IMR-90 (cell line): ENCODE measurements at regions not wholly inside any gene's neighbourhood (a gene's known extent, or its start where the extent isn't known, plus 50 kb on each side); places are given as distances from the start of the nearest gene placed in this dataset.

Source experiments
- ATAC-seq: fragments of 200-7000 bp; cut with Tn5 transposase; 2 replicates; pipeline ENCODE4 v1.9.1; 2020; ENCODE audit warnings: low read depth, mild to moderate bottlenecking, moderate library complexity
- BruUV-seq: library from RNA; stranded (reverse); fragments of 400-500 nt; replicated peaks from 2 replicates; lab custom pipeline; 2021; lab: Mats Ljungman, UMichigan
- CTCF ChIA-PET: fragments of 300-600 bp; formaldehyde crosslinking; extraction: SDS; loops from one replicate; lab custom pipeline; 2021; ENCODE audit warnings: antibody characterized with exemption; lab: Yijun Ruan, JAX
- POLR2A ChIA-PET: fragments of 300-600 bp; sonication (Branson Sonifier 250); formaldehyde crosslinking; loops from one replicate; lab custom pipeline; 2022; ENCODE audit warnings: antibody characterized with exemption; ENCODE audit not compliant: unreplicated experiment; lab: Charles Lee
- DNase-seq: peaks from one replicate; pipeline ENCODE4 v3.0.0; 2013
- H2AFZ ChIP-seq: replicated peaks from 2 replicates; pipeline ENCODE3; 2013; ENCODE audit warnings: low read length, mild to moderate bottlenecking; ENCODE audit not compliant: poor library complexity
- H2AK5ac ChIP-seq: 2 replicates; pipeline ENCODE4 v1.6.1; 2013; ENCODE audit warnings: low read depth, low read length, inconsistent platforms
- H2AK9ac ChIP-seq: replicated peaks from 2 replicates; pipeline ENCODE3; 2013; ENCODE audit warnings: mild to moderate bottlenecking, low read depth, low read length, moderate library complexity; ENCODE audit not compliant: poor library complexity
- H2BK120ac ChIP-seq: 2 replicates; pipeline ENCODE4 v1.6.1; 2013; ENCODE audit warnings: low read depth, low read length, inconsistent platforms
- H2BK15ac ChIP-seq: 3 replicates; pipeline ENCODE4 v1.6.1; 2013; ENCODE audit warnings: low read depth, low read length, inconsistent platforms
- H2BK20ac ChIP-seq: 2 replicates; pipeline ENCODE4 v1.6.1; 2013; ENCODE audit warnings: low read depth, mild to moderate bottlenecking, inconsistent platforms, low read length, moderate library complexity
- H2BK5ac ChIP-seq: 2 replicates; pipeline ENCODE4 v1.6.1; 2013; ENCODE audit warnings: mild to moderate bottlenecking, low read depth, low read length, inconsistent platforms; ENCODE audit not compliant: poor library complexity, severe bottlenecking
- H3K14ac ChIP-seq: replicated peaks from 2 replicates; pipeline ENCODE4 v1.6.1; 2013; ENCODE audit warnings: low read depth, low read length, inconsistent platforms
- H3K18ac ChIP-seq: 2 replicates; pipeline ENCODE4 v1.6.1; 2013; ENCODE audit warnings: low read depth, low read length, control low read depth
- H3K23ac ChIP-seq: 2 replicates; pipeline ENCODE4 v1.6.1; 2013; ENCODE audit warnings: low read depth, low read length, inconsistent platforms
- H3K27ac ChIP-seq: 2 replicates; pipeline ENCODE4 v1.5.1; 2013; ENCODE audit warnings: mild to moderate bottlenecking, control low read depth, low read length; ENCODE audit not compliant: insufficient read depth
- H3K27me3 ChIP-seq: 2 replicates; pipeline ENCODE4 v1.6.1; 2013; ENCODE audit warnings: low read length; ENCODE audit not compliant: control insufficient read depth, insufficient read depth
- H3K36me3 ChIP-seq: 2 replicates; pipeline ENCODE4 v1.6.1; 2013; ENCODE audit warnings: low read length, mixed read lengths; ENCODE audit not compliant: control insufficient read depth, insufficient read depth
- H3K4ac ChIP-seq: 2 replicates; pipeline ENCODE4 v1.6.1; 2013; ENCODE audit warnings: low read depth, low read length, inconsistent platforms
- H3K4me1 ChIP-seq: 2 replicates; pipeline ENCODE4 v1.6.1; 2013; ENCODE audit warnings: low read length, mixed read lengths; ENCODE audit not compliant: control insufficient read depth, insufficient read depth
- H3K4me2 ChIP-seq: 2 replicates; pipeline ENCODE4 v1.6.1; 2013; ENCODE audit warnings: low read depth, mild to moderate bottlenecking, control low read depth, low read length, moderate library complexity
- H3K4me3 ChIP-seq: 2 replicates; pipeline ENCODE4 v1.5.1; 2013; ENCODE audit warnings: low read depth, mild to moderate bottlenecking, control low read depth, low read length, moderate library complexity; ENCODE audit not compliant: insufficient read depth
- H3K56ac ChIP-seq: 2 replicates; pipeline ENCODE4 v1.6.1; 2013; ENCODE audit warnings: low read length, inconsistent platforms; ENCODE audit not compliant: insufficient read depth; ENCODE audit errors: extremely low read depth
- H3K79me1 ChIP-seq, 2 experiments: 2 replicates each; pipeline ENCODE4 v1.6.1; 2013; ENCODE audit warnings: low read length in 2 of 2, inconsistent platforms in 1 of 2, low read depth in 1 of 2
- H3K9ac ChIP-seq: 2 replicates; pipeline ENCODE4 v1.6.1; 2013; ENCODE audit warnings: low read depth, low read length, control low read depth
- H3K9me1 ChIP-seq: 2 replicates; pipeline ENCODE4 v1.6.1; 2013; ENCODE audit warnings: low read length, inconsistent platforms; ENCODE audit not compliant: insufficient read depth
- H3K9me3 ChIP-seq: 2 replicates; pipeline ENCODE4 v1.6.1; 2013; ENCODE audit warnings: low read length; ENCODE audit not compliant: control insufficient read depth, insufficient read depth
- H4K20me1 ChIP-seq: 2 replicates; pipeline ENCODE4 v1.6.1; 2013; ENCODE audit warnings: low read length, inconsistent platforms; ENCODE audit not compliant: insufficient read depth
- H4K5ac ChIP-seq: 2 replicates; pipeline ENCODE4 v1.6.1; 2013; ENCODE audit warnings: mild to moderate bottlenecking, low read depth, low read length, control low read depth
- H4K8ac ChIP-seq, 2 experiments: 2 replicates each; pipeline ENCODE4 v1.6.1; 2013; ENCODE audit warnings: low read depth in 2 of 2, low read length in 2 of 2, control low read depth in 1 of 2, inconsistent platforms in 1 of 2
- H4K91ac ChIP-seq: 2 replicates; pipeline ENCODE4 v1.6.1; 2013; ENCODE audit warnings: low read depth, low read length, inconsistent platforms; ENCODE audit not compliant: insufficient read depth
- BHLHE40 ChIP-seq: fragments of 150-350 bp; IDR thresholded peaks from 2 replicates; pipeline ENCODE4 v1.6.1; 2016; ENCODE audit warnings: mild to moderate bottlenecking, low read depth, low read length
- CTCF ChIP-seq: conservative IDR thresholded peaks from 2 replicates; pipeline ENCODE4 v1.5.1; 2012; ENCODE audit warnings: mild to moderate bottlenecking, low read depth, low read length, improper control_type of control experiment
- MAFK ChIP-seq: IDR thresholded peaks from 2 replicates; pipeline ENCODE4 v1.6.1; 2012; ENCODE audit warnings: low read depth, low read length, improper control_type of control experiment
- MAZ ChIP-seq: IDR thresholded peaks from 2 replicates; pipeline ENCODE4 v1.6.1; 2012; ENCODE audit warnings: low read depth, mild to moderate bottlenecking, low read length, improper control_type of control experiment, moderate library complexity, borderline replicate concordance
- MXI1 ChIP-seq: IDR thresholded peaks from 2 replicates; pipeline ENCODE4 v1.6.1; 2012; ENCODE audit warnings: low read depth, mild to moderate bottlenecking, low read length, moderate library complexity, borderline replicate concordance
- NFE2L2 ChIP-seq: fragments of 150-350 bp; IDR thresholded peaks from 2 replicates; pipeline ENCODE4 v1.6.1; 2016; ENCODE audit warnings: low read depth, mild to moderate bottlenecking, low read length
- RAD21 ChIP-seq: IDR thresholded peaks from 2 replicates; pipeline ENCODE4 v1.6.1; 2012; ENCODE audit warnings: low read length, improper control_type of control experiment
- RCOR1 ChIP-seq: IDR thresholded peaks from 2 replicates; pipeline ENCODE4 v1.6.1; 2012; ENCODE audit warnings: mild to moderate bottlenecking, low read length, improper control_type of control experiment; ENCODE audit not compliant: insufficient replicate concordance
- RFX5 ChIP-seq: IDR thresholded peaks from 2 replicates; pipeline ENCODE4 v1.8.0; 2012; ENCODE audit warnings: low read depth, mild to moderate bottlenecking, low read length, moderate library complexity
- SMC3 ChIP-seq: fragments of 150-350 bp; IDR thresholded peaks from 2 replicates; pipeline ENCODE4 v1.6.1; 2016; ENCODE audit warnings: low read depth, mild to moderate bottlenecking, antibody characterized with exemption, low read length, moderate library complexity
- USF2 ChIP-seq: fragments of 150-350 bp; IDR thresholded peaks from 2 replicates; pipeline ENCODE4 v1.6.1; 2017; ENCODE audit warnings: mild to moderate bottlenecking, antibody characterized with exemption, low read length, low read depth
- WGBS, 2 experiments: methylation state at CpG; one replicate each; pipeline versions ENCODE4 v1.1.5 to v1.1.7; 2013; ENCODE audit warnings: missing lambda C conversion rate in 2 of 2; ENCODE audit not compliant: insufficient read length in 1 of 2; ENCODE audit errors: extremely low coverage in 2 of 2; 5-methylcytosine and 5-hydroxymethylcytosine counted together
- dilution Hi-C: fragments of 300-500 bp; cut with HindIII; formaldehyde crosslinking; loops from one replicate; pipeline ENCODE4 v1.14.3; 2018; ENCODE audit warnings: low sequenced_read_pairs; ENCODE audit not compliant: unreplicated experiment
- in situ Hi-C: fragments of 300-500 bp; cut with MboI; formaldehyde crosslinking; loops from 3 replicates; pipeline ENCODE4 v1.14.3; 2019; ENCODE audit warnings: low sequenced_read_pairs, inconsistent platforms, mixed read lengths
- intact Hi-C: fragments of 100-400 bp; cut with micrococcal nuclease; formaldehyde crosslinking; loops from 2 replicates; pipeline ENCODE4 v1.10.0; 2022

- no peaks in the 10 kb centered on the region for H3K79me1 ChIP-seq
- no peak overlapping the region for H2AK9ac ChIP-seq
- no peak overlapping the region for H2AK5ac ChIP-seq
- no peak overlapping the region for H4K5ac ChIP-seq
- H3K18ac ChIP-seq: no peak overlapping the region
- peaks cover under 1% of the 10 kb centered on the region; the same call in 1 of the 2 replicates for H3K9me3 ChIP-seq
- no peak overlapping the region for H3K4me3 ChIP-seq
- no peak overlapping the region for H2BK15ac ChIP-seq
- no peak overlapping the region for H3K23ac ChIP-seq
- WGBS, 2 experiments: 93% methylated on average over 2 of the region's 6 CpGs; no CpG with 5 or more reads in 1 of the 2 experiments
- H3K4me1 ChIP-seq: no peaks in the 10 kb centered on the region
- no peaks in the 10 kb centered on the region for H4K20me1 ChIP-seq
- no peak overlapping the region for H4K91ac ChIP-seq
- no peak for TF ChIP-seq RFX5
- TF ChIP-seq BHLHE40: no peak
- TF ChIP-seq MAFK: no peak
- no peak for TF ChIP-seq USF2
- TF ChIP-seq SMC3: no peak
- no peak for TF ChIP-seq NFE2L2
- no peak for TF ChIP-seq MAZ
- TF ChIP-seq RCOR1: no peak
- no peak for TF ChIP-seq MXI1
- TF ChIP-seq RAD21: no peak
- no peak for TF ChIP-seq CTCF
- dilution Hi-C loops (no loop called here), intact Hi-C loops (loop anchor here (10.0 kb wide), 1 partner anchor 135 kb away; no protein-coding TSS in a partner anchor), in situ Hi-C loops (loop anchor here (25.0 kb wide), 2 partner anchors 488 to 588 kb away; no protein-coding TSS in a partner anchor)
- no peak overlapping the region for H3K14ac ChIP-seq
- no peak overlapping the region for H2AFZ ChIP-seq
- no peaks in the 10 kb centered on the region for H3K36me3 ChIP-seq
- no peak overlapping the region for H2BK120ac ChIP-seq
- CTCF ChIA-PET: interaction anchor here (1.4 kb wide), 1 partner anchor 9 kb away, joined by 3 read pairs; no protein-coding TSS in a partner anchor
- no peak overlapping the region for H3K4me2 ChIP-seq
- no peak overlapping the region for H2BK20ac ChIP-seq
- no peak overlapping the region for H4K8ac ChIP-seq
- H3K9ac ChIP-seq: no peak overlapping the region
- POLR2A ChIA-PET: no interaction called here
- no peak overlapping the region for H3K4ac ChIP-seq
- ATAC-seq (no peak), DNase-seq (no peak)
- H3K56ac ChIP-seq: no peak overlapping the region
- no peak overlapping the region for H3K27ac ChIP-seq
- BruUV-seq: no TSS peak
- H3K27me3 ChIP-seq: 0 out of 2 replicates have a peak, but pooled peaks cover 1% of the 10 kb centered on the region
- H2BK5ac ChIP-seq: no peak overlapping the region
- H3K9me1 ChIP-seq: no peaks in the 10 kb centered on the region
These were observed 149.0 kb upstream of the FAM20A start for GRCh38 chr17:68750208-68750562.
